ENCODE measurements at regions not wholly inside any gene's neighbourhood (a gene's known extent, or its start where the extent isn't known, plus 50 kb on each side); places are given as distances from the start of the nearest gene placed in this dataset.

DNA sequence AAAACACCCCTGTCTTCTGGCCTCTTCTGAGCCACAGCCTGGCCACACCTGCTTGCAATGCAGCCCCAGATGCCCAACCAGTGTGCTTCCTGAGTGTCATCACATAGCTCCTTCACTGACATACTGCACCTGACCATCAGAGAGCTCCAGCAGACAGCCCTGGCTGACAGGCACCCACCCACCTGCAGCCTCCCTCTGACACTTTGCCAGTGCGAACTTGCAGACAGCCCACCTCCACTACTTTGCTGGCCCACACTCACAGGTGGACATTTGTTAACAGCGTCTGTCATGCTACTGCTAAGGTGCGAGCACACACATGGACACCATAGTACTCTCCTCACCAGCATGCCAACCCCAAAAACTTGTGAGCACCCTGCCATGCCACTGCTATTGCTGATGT is 740.1 kb downstream of the DNAJB9 start:
- TF ChIP-seq POLR2A (IDR thresholded peaks at IDR 0.05; ENCODE audit: low read depth, low read length) (no peak), TAF1 (IDR thresholded peaks at IDR 0.05; ENCODE audit: low read depth, low read length) (no peak), SPI1 (IDR thresholded peaks at IDR 0.05; ENCODE audit: low read depth, low read length) (no peak), POLR2AphosphoS5 (IDR thresholded peaks at IDR 0.05; ENCODE audit: low read depth, low read length) (no peak), POU2F2 (IDR thresholded peaks at IDR 0.05; ENCODE audit: low read depth, low read length) (no peak), PAX5 (IDR thresholded peaks at IDR 0.05; ENCODE audit: insufficient read depth, low read length, severe bottlenecking) (no peak)

All from GM12891 (cell line).